ENCODE measurements at regions not wholly inside any gene's neighbourhood (a gene's known extent, or its start where the extent isn't known, plus 50 kb on each side); places are given as distances from the start of the nearest gene placed in this dataset.

- DNase-seq, result no peak
Observed at GRCh38 chr5:91712718-91713117, 329.6 kb upstream of the ARRDC3 start.

DNA sequence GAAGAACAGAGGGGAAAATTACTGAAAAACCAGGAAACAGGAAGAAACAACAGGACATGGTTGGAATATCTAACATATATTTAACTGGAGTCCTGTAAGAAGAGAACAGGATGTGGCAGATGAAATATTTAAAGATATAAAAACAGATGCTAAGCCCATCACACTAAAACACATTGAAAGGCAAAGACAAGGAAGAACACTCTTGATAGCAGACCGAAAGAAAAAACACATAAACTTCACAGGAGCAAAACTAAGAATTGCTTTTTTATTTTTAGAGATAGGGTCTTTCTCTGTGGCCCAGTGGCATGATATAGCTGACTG is 324.4 kb upstream of the ARRDC3 start:
- no peak overlapping the region for H3K18ac ChIP-seq (ENCODE audit: low read length)
- H3K79me1 ChIP-seq (ENCODE audit: low read length), result no peaks in the 10 kb centered on the region
- H2AFZ ChIP-seq (ENCODE audit: insufficient read depth, low read length, poor library complexity), result no peak overlapping the region
- no peak overlapping the region for H3K4me3 ChIP-seq (ENCODE audit: low read depth, low read length)
- H4K91ac ChIP-seq (ENCODE audit: low read depth, low read length), result no peak overlapping the region
- no peaks in the 10 kb centered on the region for H3K9me3 ChIP-seq (ENCODE audit: insufficient read depth, low read depth, low read length)
- no peak overlapping the region for H2AK5ac ChIP-seq (ENCODE audit: low read length)
- H4K12ac ChIP-seq (ENCODE audit: low read depth, low read length), result no peak overlapping the region
- no peaks in the 10 kb centered on the region for H3K27me3 ChIP-seq (ENCODE audit: insufficient read depth, low read length)
- DNase-seq, result no peak
- H3K27ac ChIP-seq (ENCODE audit: low read depth, low read length), result no peak overlapping the region
- no CpG with 5 or more reads among the region's 1 CpG for WGBS (ENCODE audit: extremely low coverage, insufficient coverage, insufficient read length)
- H3K23ac ChIP-seq (ENCODE audit: low read length), result no peak overlapping the region
- H3K14ac ChIP-seq (ENCODE audit: low read length), result no peak overlapping the region
- H3K9ac ChIP-seq (ENCODE audit: low read length), result no peak overlapping the region
- H3K36me3 ChIP-seq (ENCODE audit: control insufficient read depth in 1 of 2, insufficient read depth in 2 of 2, low read length in 2 of 2), result no peaks in the 10 kb centered on the region
- H2BK12ac ChIP-seq (ENCODE audit: low read length), result no peak overlapping the region
- no peaks in the 10 kb centered on the region for H3K79me2 ChIP-seq (ENCODE audit: control insufficient read depth, insufficient read depth, low read length, poor library complexity)
- no peak overlapping the region for H2BK5ac ChIP-seq (ENCODE audit: low read depth, low read length, poor library complexity)
- no peak overlapping the region for H3K4me2 ChIP-seq (ENCODE audit: low read length)
- no peak overlapping the region for H3K4ac ChIP-seq (ENCODE audit: low read depth, low read length)
- no peaks in the 10 kb centered on the region for H3K4me1 ChIP-seq (ENCODE audit: control insufficient read depth in 1 of 2, insufficient read depth in 2 of 2, low read length in 2 of 2)
- H2BK120ac ChIP-seq (ENCODE audit: insufficient read depth, low read length, poor library complexity), result no peak overlapping the region
- H4K8ac ChIP-seq (ENCODE audit: low read depth, low read length), result no peak overlapping the region

More at GRCh38 chr5:91712718-91713117, 329.6 kb upstream of the ARRDC3 start:
- Histone ChIP-seq H3K4me2 (ENCODE audit: low read length) (no peak overlapping the region), H2AK5ac (ENCODE audit: low read length) (no peak overlapping the region), H3K79me1 (ENCODE audit: low read length) (no peaks in the 10 kb centered on the region), H3K79me2 (ENCODE audit: control insufficient read depth, insufficient read depth, low read length, poor library complexity) (no peaks in the 10 kb centered on the region), H3K23ac (ENCODE audit: low read length) (no peak overlapping the region), H2AFZ (ENCODE audit: insufficient read depth, low read length, poor library complexity) (no peak overlapping the region), H2BK120ac (ENCODE audit: insufficient read depth, low read length, poor library complexity) (no peak overlapping the region), H4K91ac (ENCODE audit: low read depth, low read length) (no peak overlapping the region), H3K27me3 (ENCODE audit: insufficient read depth, low read length) (no peaks in the 10 kb centered on the region), H3K14ac (ENCODE audit: low read length) (no peak overlapping the region), H2BK5ac (ENCODE audit: low read depth, low read length, poor library complexity) (no peak overlapping the region), H2BK12ac (ENCODE audit: low read length) (no peak overlapping the region), H3K4me1 (ENCODE audit: control insufficient read depth in 1 of 2, insufficient read depth in 2 of 2, low read length in 2 of 2) (no peaks in the 10 kb centered on the region), H4K8ac (ENCODE audit: low read depth, low read length) (no peak overlapping the region), H3K9me3 (ENCODE audit: insufficient read depth, low read depth, low read length) (no peaks in the 10 kb centered on the region), H3K4ac (ENCODE audit: low read depth, low read length) (no peak overlapping the region), H3K9ac (ENCODE audit: low read length) (no peak overlapping the region), H3K36me3 (ENCODE audit: control insufficient read depth in 1 of 2, insufficient read depth in 2 of 2, low read length in 2 of 2) (no peaks in the 10 kb centered on the region), H3K27ac (ENCODE audit: low read depth, low read length) (no peak overlapping the region), H3K4me3 (ENCODE audit: low read depth, low read length) (no peak overlapping the region), H3K18ac (ENCODE audit: low read length) (no peak overlapping the region), H4K12ac (ENCODE audit: low read depth, low read length) (no peak overlapping the region)

- H3K18ac ChIP-seq (ENCODE audit: low read length), result no peak overlapping the region
- WGBS (ENCODE audit: extremely low coverage, insufficient coverage, insufficient read length), result no CpG with 5 or more reads among the region's 1 CpG
- H2BK12ac ChIP-seq (ENCODE audit: low read length), result no peak overlapping the region
- no peak overlapping the region for H4K12ac ChIP-seq (ENCODE audit: low read depth, low read length)
- H4K91ac ChIP-seq (ENCODE audit: low read depth, low read length), result no peak overlapping the region
- no peaks in the 10 kb centered on the region for H3K9me3 ChIP-seq (ENCODE audit: insufficient read depth, low read depth, low read length)
- no peak overlapping the region for H3K4ac ChIP-seq (ENCODE audit: low read depth, low read length)
- H3K9ac ChIP-seq (ENCODE audit: low read length), result no peak overlapping the region
- no peak overlapping the region for H4K8ac ChIP-seq (ENCODE audit: low read depth, low read length)
- H3K79me2 ChIP-seq (ENCODE audit: control insufficient read depth, insufficient read depth, low read length, poor library complexity), result no peaks in the 10 kb centered on the region
- no peak overlapping the region for H3K14ac ChIP-seq (ENCODE audit: low read length)
- no peak overlapping the region for H2BK120ac ChIP-seq (ENCODE audit: insufficient read depth, low read length, poor library complexity)
- no peak overlapping the region for H3K4me2 ChIP-seq (ENCODE audit: low read length)
- H3K23ac ChIP-seq (ENCODE audit: low read length), result no peak overlapping the region
- H3K27ac ChIP-seq (ENCODE audit: low read depth, low read length), result no peak overlapping the region
- H3K36me3 ChIP-seq (ENCODE audit: control insufficient read depth in 1 of 2, insufficient read depth in 2 of 2, low read length in 2 of 2), result no peaks in the 10 kb centered on the region
- no peak overlapping the region for H2AK5ac ChIP-seq (ENCODE audit: low read length)
- DNase-seq, result no peak
- no peaks in the 10 kb centered on the region for H3K79me1 ChIP-seq (ENCODE audit: low read length)
- no peak overlapping the region for H2BK5ac ChIP-seq (ENCODE audit: low read depth, low read length, poor library complexity)
- H3K4me1 ChIP-seq (ENCODE audit: control insufficient read depth in 1 of 2, insufficient read depth in 2 of 2, low read length in 2 of 2), result no peaks in the 10 kb centered on the region
- no peak overlapping the region for H2AFZ ChIP-seq (ENCODE audit: insufficient read depth, low read length, poor library complexity)
- H3K4me3 ChIP-seq (ENCODE audit: low read depth, low read length), result no peak overlapping the region
- no peaks in the 10 kb centered on the region for H3K27me3 ChIP-seq (ENCODE audit: insufficient read depth, low read length)
Observed at GRCh38 chr5:91706785-91707520, 323.8 kb upstream of the ARRDC3 start.

DNA sequence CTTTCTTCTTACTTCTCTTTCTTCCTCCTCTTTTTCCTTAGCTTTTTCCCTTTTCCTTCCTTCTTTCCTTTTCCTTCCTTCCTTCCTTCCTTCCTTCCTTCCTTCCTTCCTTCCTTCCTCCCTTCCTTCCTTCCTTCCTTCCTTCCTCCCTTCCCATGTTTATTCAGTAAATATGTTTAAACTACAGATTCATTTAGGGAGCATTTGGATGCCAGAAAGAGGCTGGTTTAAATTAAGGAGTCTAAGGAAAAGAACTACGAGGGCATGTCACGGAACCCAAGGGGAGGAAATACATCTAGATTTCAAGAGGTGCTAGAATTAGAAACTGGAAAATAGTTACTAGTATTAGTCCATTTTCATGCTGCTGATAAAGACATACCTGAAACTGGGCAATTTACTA is 320.0 kb upstream of the ARRDC3 start:
- Histone ChIP-seq H3K9me3 (ENCODE audit: insufficient read depth, low read depth, low read length) (no peaks in the 10 kb centered on the region), H3K79me1 (ENCODE audit: low read length) (no peaks in the 10 kb centered on the region), H2BK5ac (ENCODE audit: low read depth, low read length, poor library complexity) (no peak overlapping the region), H4K91ac (ENCODE audit: low read depth, low read length) (no peak overlapping the region), H4K12ac (ENCODE audit: low read depth, low read length) (no peak overlapping the region), H3K79me2 (ENCODE audit: control insufficient read depth, insufficient read depth, low read length, poor library complexity) (no peaks in the 10 kb centered on the region), H2AFZ (ENCODE audit: insufficient read depth, low read length, poor library complexity) (no peak overlapping the region), H3K4ac (ENCODE audit: low read depth, low read length) (no peak overlapping the region), H4K8ac (ENCODE audit: low read depth, low read length) (no peak overlapping the region), H3K14ac (ENCODE audit: low read length) (no peak overlapping the region), H3K27me3 (ENCODE audit: insufficient read depth, low read length) (no peaks in the 10 kb centered on the region), H3K4me2 (ENCODE audit: low read length) (no peak overlapping the region), H3K18ac (ENCODE audit: low read length) (no peak overlapping the region), H3K4me1 (ENCODE audit: control insufficient read depth in 1 of 2, insufficient read depth in 2 of 2, low read length in 2 of 2) (no peaks in the 10 kb centered on the region), H3K36me3 (ENCODE audit: control insufficient read depth in 1 of 2, insufficient read depth in 2 of 2, low read length in 2 of 2) (no peaks in the 10 kb centered on the region), H3K23ac (ENCODE audit: low read length) (no peak overlapping the region), H3K9ac (ENCODE audit: low read length) (no peak overlapping the region), H2BK120ac (ENCODE audit: insufficient read depth, low read length, poor library complexity) (no peak overlapping the region), H3K27ac (ENCODE audit: low read depth, low read length) (no peak overlapping the region), H3K4me3 (ENCODE audit: low read depth, low read length) (no peak overlapping the region), H2AK5ac (ENCODE audit: low read length) (no peak overlapping the region), H2BK12ac (ENCODE audit: low read length) (no peak overlapping the region)
- no peak for DNase-seq
- no CpG with 5 or more reads among the region's 2 CpGs for WGBS (ENCODE audit: extremely low coverage, insufficient coverage, insufficient read length)
